ENCODE measurements at regions not wholly inside any gene's neighbourhood (a gene's known extent, or its start where the extent isn't known, plus 50 kb on each side); places are given as distances from the start of the nearest gene placed in this dataset.

GRCh38 chr4:20422398-20422797 lies 170.7 kb downstream of the SLIT2 start:
- ATAC-seq = peak; percentile 77
- intact Hi-C loops (cut with micrococcal nuclease; ENCODE audit: unreplicated experiment) (loop anchor here (2.0 kb wide), 2 partner anchors 122 to 262 kb away; no protein-coding TSS in a partner anchor), in situ Hi-C loops (cut with HindIII; ENCODE audit: low pct_unique_long_range_greater_than_20kb, low sequenced_read_pairs) (no loop called here)
- H3K36me3 ChIP-seq (ENCODE audit: control insufficient read depth, insufficient read depth, low read length) = no peaks in the 10 kb centered on the region
- peak; percentile 30 for DNase-seq (ENCODE audit: low read depth, low spot score)
- no peaks in the 10 kb centered on the region for H3K9me3 ChIP-seq (ENCODE audit: control insufficient read depth, insufficient read depth, low read depth, low read length)
- H3K4me1 ChIP-seq (ENCODE audit: control insufficient read depth, insufficient read depth, low read length) = no peaks in the 10 kb centered on the region
- TF ChIP-seq TCF7L2 (IDR thresholded peaks at IDR 0.05; ENCODE audit: low read depth, low read length) (no peak), REST (IDR thresholded peaks at IDR 0.05; ENCODE audit: insufficient read depth in 1 of 2, low read depth in 2 of 2, low read length in 1 of 2) (no peak), SIN3A (IDR thresholded peaks at IDR 0.05; ENCODE audit: borderline replicate concordance, insufficient read depth, low read depth, low read length) (no peak), POLR2AphosphoS5 (IDR thresholded peaks at IDR 0.05; ENCODE audit: low read depth, low read length) (no peak), CTCF (IDR thresholded peaks at IDR 0.05) (peak; percentile 72)
- ChIA-PET POLR2A (no interaction called here), CTCF (interaction anchor here (0.7 kb wide), 1 partner anchor 14 kb away, joined by 10 read pairs; no protein-coding TSS in a partner anchor)
- H3K27ac ChIP-seq (ENCODE audit: low read length) = no peak overlapping the region
- no TSS peak for BruUV-seq (replicated peaks)
- H3K4me3 ChIP-seq (ENCODE audit: low read depth in 2 of 2, low read length in 2 of 2) = no peak overlapping the region
- H3K27me3 ChIP-seq (ENCODE audit: control insufficient read depth, insufficient read depth, low read length) = no peaks in the 10 kb centered on the region

GRCh38 chr4:20423420-20423819 lies 171.7 kb downstream of the SLIT2 start:
- intact Hi-C loops (cut with micrococcal nuclease; ENCODE audit: unreplicated experiment) (loop anchor here (2.0 kb wide), 2 partner anchors 121 to 261 kb away; no protein-coding TSS in a partner anchor), in situ Hi-C loops (cut with HindIII; ENCODE audit: low pct_unique_long_range_greater_than_20kb, low sequenced_read_pairs) (no loop called here)
- H3K9me3 ChIP-seq (ENCODE audit: control insufficient read depth, insufficient read depth, low read depth, low read length) = no peaks in the 10 kb centered on the region
- no peak overlapping the region for H3K27ac ChIP-seq (ENCODE audit: low read length)
- no peaks in the 10 kb centered on the region for H3K27me3 ChIP-seq (ENCODE audit: control insufficient read depth, insufficient read depth, low read length)
- no peaks in the 10 kb centered on the region for H3K36me3 ChIP-seq (ENCODE audit: control insufficient read depth, insufficient read depth, low read length)
- H3K4me1 ChIP-seq (ENCODE audit: control insufficient read depth, insufficient read depth, low read length) = no peaks in the 10 kb centered on the region
- TF ChIP-seq CTCF (IDR thresholded peaks at IDR 0.05) (no peak), POLR2AphosphoS5 (IDR thresholded peaks at IDR 0.05; ENCODE audit: low read depth, low read length) (no peak), REST (IDR thresholded peaks at IDR 0.05; ENCODE audit: insufficient read depth in 1 of 2, low read depth in 2 of 2, low read length in 1 of 2) (no peak), TCF7L2 (IDR thresholded peaks at IDR 0.05; ENCODE audit: low read depth, low read length) (no peak), SIN3A (IDR thresholded peaks at IDR 0.05; ENCODE audit: borderline replicate concordance, insufficient read depth, low read depth, low read length) (no peak)
- no peak for DNase-seq (ENCODE audit: low read depth, low spot score)
- no peak overlapping the region for H3K4me3 ChIP-seq (ENCODE audit: low read depth in 2 of 2, low read length in 2 of 2)
- no peak for ATAC-seq
- CTCF ChIA-PET = no interaction called here
- POLR2A ChIA-PET = no interaction called here
- no TSS peak for BruUV-seq (replicated peaks)
